Small intestine (tissue), 7 donors: ENCODE measurements at regions not wholly inside any gene's neighbourhood (a gene's known extent, or its start where the extent isn't known, plus 50 kb on each side); places are given as distances from the start of the nearest gene placed in this dataset.

Experiments used
- DNase-seq, 2 donors: peaks; one replicate each; pipeline versions ENCODE4 v3.0.0 to v3.0.0-alpha.2; 2013
- FAIRE-seq: peaks from 2 replicates; lab custom pipeline; 2012; peaks lifted over from hg19 to GRCh38; lab: Jason Lieb, UNC
- H3K27ac ChIP-seq, 3 donors: one replicate each; pipeline ENCODE4 v1.5.1; 2013; ENCODE audit warnings: low read length in 2 of 3, mild to moderate bottlenecking in 2 of 3, control low read depth in 1 of 3, inconsistent platforms in 1 of 3, low read depth in 1 of 3, moderate library complexity in 1 of 3
- H3K27me3 ChIP-seq, 3 donors: one replicate each; pipeline ENCODE4 v1.6.1; 2013; ENCODE audit warnings: low read length in 3 of 3, inconsistent platforms in 1 of 3; ENCODE audit not compliant: control insufficient read depth in 3 of 3, insufficient read depth in 3 of 3
- H3K36me3 ChIP-seq, 3 donors: one replicate each; pipeline ENCODE4 v1.6.1; 2013; ENCODE audit warnings: low read length in 3 of 3, inconsistent platforms in 1 of 3, low read depth in 1 of 3, mild to moderate bottlenecking in 1 of 3, moderate library complexity in 1 of 3; ENCODE audit not compliant: control insufficient read depth in 3 of 3, insufficient read depth in 2 of 3
- H3K4me1 ChIP-seq, 3 donors: one replicate each; pipeline ENCODE4 v1.6.1; 2013; ENCODE audit warnings: low read length in 2 of 3, inconsistent platforms in 1 of 3, low read depth in 1 of 3, mild to moderate bottlenecking in 1 of 3, moderate library complexity in 1 of 3; ENCODE audit not compliant: control insufficient read depth in 3 of 3, insufficient read depth in 2 of 3
- H3K4me3 ChIP-seq, 3 donors: one replicate each; pipeline ENCODE4 v1.5.1; 2013; ENCODE audit warnings: low read length in 3 of 3, control low read depth in 1 of 3, inconsistent platforms in 1 of 3, low read depth in 1 of 3, mild to moderate bottlenecking in 1 of 3, moderate library complexity in 1 of 3
- H3K9me3 ChIP-seq, 2 donors: one replicate each; pipeline ENCODE4 v1.6.1; 2013; ENCODE audit warnings: low read depth in 1 of 2, low read length in 1 of 2; ENCODE audit not compliant: control insufficient read depth in 2 of 2, insufficient read depth in 1 of 2
- WGBS, 3 donors: extraction: QIAGEN DNeasy Blood & Tissue Kit; methylation state at CpG; one replicate each; pipeline ENCODE4 v1.1.7; 2013; 5-methylcytosine and 5-hydroxymethylcytosine counted together
- donor health status: healthy with polysubstance abuse.
- donor health status: control.
- donor health status: control.
- donor health status: Bipolar disorder and iron deficiency.
- donor health status: healthy.

GRCh38 chr10:28240400-28240799, 62.5 kb downstream of the MPP7 start:
- 85 to 94% (median 92%) methylated on average over 2 of the region's 2 CpGs for WGBS, 3 donors
- peaks cover 0 to 3% (median 3%) of the 10 kb centered on the region in 3 donors for H3K36me3 ChIP-seq
- FAIRE-seq (no peak), DNase-seq (no peak)
- no peak overlapping the region for H3K27ac ChIP-seq
- H3K27me3 ChIP-seq = no peaks in the 10 kb centered on the region
- no peak overlapping the region for H3K4me3 ChIP-seq
- peaks cover 0 to 2% of the 10 kb centered on the region in 2 donors for H3K9me3 ChIP-seq
- no peaks in the 10 kb centered on the region for H3K4me1 ChIP-seq

GRCh38 chr10:28236591-28236990, 66.3 kb downstream of the MPP7 start:
- FAIRE-seq = no peak

GRCh38 chr10:28220811-28221210, 82.1 kb downstream of the MPP7 start:
- WGBS, 3 donors = 78 to 89% (median 89%) methylated on average over 5 of the region's 5 CpGs
- no peak overlapping the region for H3K4me3 ChIP-seq

More at GRCh38 chr10:28236591-28236990, 66.3 kb downstream of the MPP7 start:
- no peaks in the 10 kb centered on the region for H3K9me3 ChIP-seq
- H3K27me3 ChIP-seq = no peaks in the 10 kb centered on the region
- peaks cover 0 to 5% (median 3%) of the 10 kb centered on the region in 3 donors for H3K36me3 ChIP-seq
- no peaks in the 10 kb centered on the region for H3K4me1 ChIP-seq
- H3K4me3 ChIP-seq = no peak overlapping the region
- 84 to 96% (median 85%) methylated on average over 12 of the region's 12 CpGs for WGBS, 3 donors
- H3K27ac ChIP-seq = no peak overlapping the region
- DNase-seq = peak in 1 of 2 donors; percentile 14

GRCh38 chr10:28219251-28219650, 83.6 kb downstream of the MPP7 start:
- Histone ChIP-seq H3K4me1 (peaks cover 0 to 4% (median 0%) of the 10 kb centered on the region in 3 donors), H3K4me3 (no peak overlapping the region), H3K27me3 (no peaks in the 10 kb centered on the region), H3K27ac (no peak overlapping the region), H3K36me3 (no peaks in the 10 kb centered on the region), H3K9me3 (no peaks in the 10 kb centered on the region)
- FAIRE-seq (no peak), DNase-seq (no peak)
- 85 to 96% (median 92%) methylated on average over 3 of the region's 3 CpGs for WGBS, 3 donors

More at GRCh38 chr10:28220811-28221210, 82.1 kb downstream of the MPP7 start:
- H3K27me3 ChIP-seq = no peaks in the 10 kb centered on the region
- H3K36me3 ChIP-seq = no peaks in the 10 kb centered on the region
- no peaks in the 10 kb centered on the region for H3K9me3 ChIP-seq
- H3K4me1 ChIP-seq = peaks cover 0 to 4% (median 0%) of the 10 kb centered on the region in 3 donors
- DNase-seq (no peak), FAIRE-seq (no peak)
- no peak overlapping the region for H3K27ac ChIP-seq

- no peak for FAIRE-seq
- WGBS, 3 donors = 41 to 55% (median 48%) methylated on average over 7 of the region's 7 CpGs
Observed at GRCh38 chr10:28217848-28218247, 85.0 kb downstream of the MPP7 start.

GRCh38 chr10:28215930-28216329, 86.9 kb downstream of the MPP7 start:
- peak; percentile 30 to 64 for DNase-seq
- Histone ChIP-seq H3K27me3 (no peaks in the 10 kb centered on the region), H3K4me1 (peaks cover 0 to 4% (median 0%) of the 10 kb centered on the region in 3 donors), H3K9me3 (no peaks in the 10 kb centered on the region), H3K36me3 (no peaks in the 10 kb centered on the region), H3K27ac (no peak overlapping the region), H3K4me3 (no peak overlapping the region)
- FAIRE-seq = no peak
- WGBS, 3 donors = 41 to 54% (median 43%) methylated on average over 3 of the region's 3 CpGs

More at GRCh38 chr10:28217848-28218247, 85.0 kb downstream of the MPP7 start:
- H3K27ac ChIP-seq = no peak overlapping the region
- H3K9me3 ChIP-seq = no peaks in the 10 kb centered on the region
- no peaks in the 10 kb centered on the region for H3K27me3 ChIP-seq
- DNase-seq = no peak
- no peaks in the 10 kb centered on the region for H3K36me3 ChIP-seq
- H3K4me3 ChIP-seq = no peak overlapping the region
- H3K4me1 ChIP-seq = peaks cover 0 to 4% (median 0%) of the 10 kb centered on the region in 3 donors

GRCh38 chr10:28214219-28214618, 88.6 kb downstream of the MPP7 start:
- Histone ChIP-seq H3K36me3 (peaks cover 0 to 2% (median 0%) of the 10 kb centered on the region in 3 donors), H3K4me3 (no peak overlapping the region), H3K27ac (no peak overlapping the region), H3K4me1 (peaks cover 0 to 4% (median 0%) of the 10 kb centered on the region in 3 donors), H3K27me3 (no peaks in the 10 kb centered on the region), H3K9me3 (no peaks in the 10 kb centered on the region)
- FAIRE-seq (no peak), DNase-seq (no peak)
- WGBS, 3 donors = 75 to 84% (median 83%) methylated on average over 6 of the region's 6 CpGs

GRCh38 chr10:28211759-28212158, 91.1 kb downstream of the MPP7 start:
- no peaks in the 10 kb centered on the region for H3K27me3 ChIP-seq
- 87 to 91% (median 89%) methylated on average over 5 of the region's 5 CpGs for WGBS, 3 donors
- H3K4me1 ChIP-seq = peaks cover 0 to 2% (median 0%) of the 10 kb centered on the region in 3 donors
- no peak overlapping the region for H3K27ac ChIP-seq
- DNase-seq (no peak), FAIRE-seq (no peak)
- H3K4me3 ChIP-seq = no peak overlapping the region
- H3K9me3 ChIP-seq = peaks cover 0 to 16% of the 10 kb centered on the region in 2 donors
- H3K36me3 ChIP-seq = peaks cover 0 to 6% (median 0%) of the 10 kb centered on the region in 3 donors

- no peaks in the 10 kb centered on the region for H3K4me1 ChIP-seq
- no peak overlapping the region for H3K27ac ChIP-seq
- peaks cover 0 to 16% of the 10 kb centered on the region in 2 donors for H3K9me3 ChIP-seq
- DNase-seq = no peak
- peaks cover 0 to 6% (median 0%) of the 10 kb centered on the region in 3 donors for H3K36me3 ChIP-seq
- no peaks in the 10 kb centered on the region for H3K27me3 ChIP-seq
- FAIRE-seq = no peak
- no peak overlapping the region for H3K4me3 ChIP-seq
- 90 to 95% (median 93%) methylated on average over 2 of the region's 2 CpGs for WGBS, 3 donors
Observed at GRCh38 chr10:28207799-28208198, 95.1 kb downstream of the MPP7 start.
